GM13977 (cell line): ENCODE measurements at regions not wholly inside any gene's neighbourhood (a gene's known extent, or its start where the extent isn't known, plus 50 kb on each side); places are given as distances from the start of the nearest gene placed in this dataset.

Experiments used
- DNase-seq: peaks from one replicate; pipeline ENCODE4 v3.0.0; 2012; ENCODE audit warnings: low spot score
- in situ Hi-C: fragments of 300-500 bp; cut with MboI; formaldehyde crosslinking; loops from one replicate; pipeline ENCODE4 v1.12.0; 2022; ENCODE audit warnings: low sequenced_read_pairs, low pct_unique_long_range_greater_than_20kb, mixed read lengths, inconsistent platforms; ENCODE audit not compliant: unreplicated experiment
- TF ChIP-seq, protein P1 (sequence below): IDR thresholded peaks from 2 replicates; pipeline ENCODE4 v1.5.1; 2012; ENCODE audit warnings: mild to moderate bottlenecking, control low read depth; ENCODE audit not compliant: insufficient read depth; ENCODE audit errors: extremely low read depth, missing control alignments

DNA sequence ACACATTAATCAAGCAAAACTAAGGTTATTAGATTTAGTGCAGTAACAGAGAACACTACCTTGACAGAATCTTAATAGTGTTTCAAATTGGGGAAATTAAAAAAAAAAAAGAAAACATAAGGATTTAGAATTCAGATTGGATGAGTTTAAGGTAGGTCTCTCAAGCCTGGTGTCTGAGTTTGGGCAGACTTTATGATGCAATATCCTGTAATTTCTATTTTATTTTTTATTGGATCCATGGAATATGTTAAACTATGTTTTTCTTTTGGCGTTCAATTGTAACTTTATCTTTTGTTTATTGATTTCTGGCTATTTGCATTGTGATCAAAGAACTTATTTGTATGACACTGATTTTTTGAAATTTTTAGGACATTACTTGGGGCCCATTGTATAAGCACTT lies 394.1 kb upstream of the NETO1 start:
- TF ChIP-seq, protein P1, sequence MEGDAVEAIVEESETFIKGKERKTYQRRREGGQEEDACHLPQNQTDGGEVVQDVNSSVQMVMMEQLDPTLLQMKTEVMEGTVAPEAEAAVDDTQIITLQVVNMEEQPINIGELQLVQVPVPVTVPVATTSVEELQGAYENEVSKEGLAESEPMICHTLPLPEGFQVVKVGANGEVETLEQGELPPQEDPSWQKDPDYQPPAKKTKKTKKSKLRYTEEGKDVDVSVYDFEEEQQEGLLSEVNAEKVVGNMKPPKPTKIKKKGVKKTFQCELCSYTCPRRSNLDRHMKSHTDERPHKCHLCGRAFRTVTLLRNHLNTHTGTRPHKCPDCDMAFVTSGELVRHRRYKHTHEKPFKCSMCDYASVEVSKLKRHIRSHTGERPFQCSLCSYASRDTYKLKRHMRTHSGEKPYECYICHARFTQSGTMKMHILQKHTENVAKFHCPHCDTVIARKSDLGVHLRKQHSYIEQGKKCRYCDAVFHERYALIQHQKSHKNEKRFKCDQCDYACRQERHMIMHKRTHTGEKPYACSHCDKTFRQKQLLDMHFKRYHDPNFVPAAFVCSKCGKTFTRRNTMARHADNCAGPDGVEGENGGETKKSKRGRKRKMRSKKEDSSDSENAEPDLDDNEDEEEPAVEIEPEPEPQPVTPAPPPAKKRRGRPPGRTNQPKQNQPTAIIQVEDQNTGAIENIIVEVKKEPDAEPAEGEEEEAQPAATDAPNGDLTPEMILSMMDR, result no peak
- no peak for DNase-seq
- in situ Hi-C loops, result no loop called here

DNA sequence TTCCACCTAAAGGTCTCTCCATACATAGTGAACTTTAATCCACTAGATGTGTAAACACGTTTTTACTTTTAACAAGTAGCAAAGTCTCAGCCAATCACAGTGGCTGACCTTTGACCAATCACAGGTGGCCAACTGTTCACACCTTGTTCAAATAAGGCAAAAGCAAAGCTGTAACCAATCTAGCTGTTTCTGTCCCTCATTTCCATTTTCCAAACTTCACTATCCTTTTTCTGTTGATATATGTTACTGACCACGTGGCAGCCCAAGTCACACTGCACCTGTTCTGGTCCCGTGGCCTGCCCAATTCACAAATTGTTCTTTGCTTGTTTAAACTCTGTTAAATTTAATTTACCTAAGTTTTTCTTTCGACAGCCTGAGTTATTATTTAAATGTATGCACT lies 393.5 kb upstream of the NETO1 start:
- TF ChIP-seq, protein P1, result no peak
- in situ Hi-C loops, result no loop called here
- DNase-seq, result no peak

DNA sequence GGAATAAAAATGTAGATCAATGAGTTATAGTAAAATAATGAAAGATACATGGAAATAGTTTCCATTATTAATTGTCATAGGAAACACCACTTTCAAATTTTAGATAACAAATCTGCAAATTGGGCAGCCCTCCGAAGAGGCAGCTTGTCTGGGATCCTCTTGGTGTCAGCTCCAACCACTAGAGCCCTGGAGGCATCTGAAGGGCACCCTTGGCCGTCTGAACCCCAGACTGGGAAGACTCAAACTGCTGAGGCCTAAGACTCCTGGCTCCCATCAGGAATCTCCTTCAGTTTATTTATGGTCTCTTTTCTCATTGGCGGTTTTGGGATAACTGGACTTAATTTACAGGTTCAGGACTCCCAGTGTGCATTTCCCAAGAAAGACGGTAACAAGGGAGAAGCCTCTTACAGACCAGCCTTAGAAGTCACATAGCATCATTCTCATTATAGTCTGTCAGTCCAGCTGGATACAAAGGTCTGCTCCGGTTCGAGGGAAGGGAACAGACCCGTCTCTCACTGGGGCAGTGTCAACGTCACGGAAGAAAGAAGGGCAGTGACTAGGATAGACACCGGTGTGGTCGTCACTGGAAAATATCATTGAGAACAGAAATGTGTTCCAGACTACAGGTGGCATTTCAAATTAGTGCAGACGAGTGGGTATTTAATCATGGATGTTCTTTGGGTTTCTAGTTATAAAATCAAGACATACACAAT lies 390.7 kb upstream of the NETO1 start:
- TF ChIP-seq, protein P1, result no peak
- DNase-seq, result no peak
- in situ Hi-C loops, result no loop called here

DNA sequence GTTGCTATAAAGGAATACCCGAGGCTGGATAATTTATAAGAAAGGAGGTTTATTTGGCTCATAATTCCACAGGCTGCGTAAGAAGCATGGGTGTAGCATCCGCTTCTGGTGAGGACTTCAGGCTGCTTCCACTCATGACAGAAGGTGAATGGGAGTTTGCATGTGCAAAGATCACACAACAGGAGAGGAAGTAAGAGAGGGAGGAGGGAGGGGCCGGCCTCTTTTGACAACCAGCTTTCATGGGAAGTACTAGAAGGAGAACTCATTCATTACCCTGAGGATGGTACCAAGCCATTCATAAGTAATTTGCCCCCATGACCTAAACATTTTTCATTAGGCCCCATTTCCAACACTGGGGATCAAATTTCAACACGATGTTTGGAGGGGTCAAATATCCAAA lies 386.8 kb upstream of the NETO1 start:
- in situ Hi-C loops, result no loop called here
- no peak for DNase-seq
- TF ChIP-seq, protein P1, result no peak

DNA sequence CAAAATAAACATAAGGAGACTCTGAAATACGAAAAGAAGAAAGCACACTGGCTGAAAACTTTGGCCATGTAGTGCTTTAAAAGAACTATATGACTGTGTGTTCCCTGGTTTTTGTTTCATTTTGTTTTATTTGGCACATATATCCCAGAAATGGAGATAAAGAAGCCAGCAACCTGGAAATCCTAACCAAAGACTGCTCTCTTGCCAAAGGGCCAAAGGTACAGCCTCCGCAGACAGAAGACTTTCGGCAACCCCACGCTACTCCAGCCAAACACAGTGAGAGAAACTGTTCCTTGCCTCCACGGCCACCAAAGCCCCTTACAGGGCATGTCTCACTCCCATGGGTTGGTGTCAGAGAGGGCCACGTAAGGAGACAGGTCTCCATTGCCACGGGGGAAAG lies 381.2 kb upstream of the NETO1 start:
- in situ Hi-C loops, result no loop called here
- no peak for DNase-seq
- TF ChIP-seq, protein P1, result no peak

DNA sequence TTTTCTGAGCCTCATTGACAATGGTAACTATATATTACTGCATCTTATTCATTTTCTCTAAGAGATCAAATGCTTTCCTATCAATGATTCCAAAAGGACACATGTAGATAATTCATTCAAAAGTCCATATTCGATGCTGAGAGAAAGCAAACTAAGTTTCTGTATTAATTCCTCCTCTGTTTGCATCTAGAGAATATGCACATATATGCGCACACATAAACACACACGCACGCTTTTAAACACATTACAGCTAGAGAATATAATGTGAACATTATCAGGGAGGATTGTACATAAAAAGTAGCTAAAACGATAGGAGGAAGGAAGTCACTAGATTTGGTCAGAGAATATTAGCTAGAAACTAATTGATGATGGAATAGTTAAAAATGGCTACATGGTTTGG lies 379.0 kb upstream of the NETO1 start:
- TF ChIP-seq, protein P1, result no peak
- no peak for DNase-seq
- in situ Hi-C loops, result no loop called here
